H9 (cell line): ENCODE measurements at regions not wholly inside any gene's neighbourhood (a gene's known extent, or its start where the extent isn't known, plus 50 kb on each side); places are given as distances from the start of the nearest gene placed in this dataset.

Source experiments
- DNase-seq: peaks from one replicate; pipeline ENCODE4 v3.0.0-alpha.2; 2017
- H2AFZ ChIP-seq: one replicate; pipeline ENCODE4 v1.6.1; 2013; ENCODE audit warnings: mild to moderate bottlenecking, low read length, control low read depth, moderate library complexity
- H2AK5ac ChIP-seq: 2 replicates; pipeline ENCODE4 v1.6.1; 2013; ENCODE audit warnings: low read length, control low read depth, mixed read lengths; ENCODE audit not compliant: insufficient read length
- H2BK120ac ChIP-seq: one replicate; pipeline ENCODE4 v1.6.1; 2013; ENCODE audit warnings: low read depth, mild to moderate bottlenecking, low read length, control low read depth, inconsistent platforms; ENCODE audit not compliant: poor library complexity, severe bottlenecking
- H2BK12ac ChIP-seq: 2 replicates; pipeline ENCODE4 v1.6.1; 2013; ENCODE audit warnings: low read length, control low read depth, mixed read lengths, low read depth; ENCODE audit not compliant: insufficient read length
- H2BK15ac ChIP-seq: 2 replicates; pipeline ENCODE4 v1.6.1; 2013; ENCODE audit warnings: low read depth, low read length, control low read depth
- H2BK20ac ChIP-seq: one replicate; pipeline ENCODE4 v1.6.1; 2013; ENCODE audit warnings: low read depth, mild to moderate bottlenecking, low read length, control low read depth, inconsistent platforms; ENCODE audit not compliant: poor library complexity, severe bottlenecking
- H2BK5ac ChIP-seq: 2 replicates; pipeline ENCODE4 v1.6.1; 2013; ENCODE audit warnings: low read length, control low read depth, mixed read lengths; ENCODE audit not compliant: insufficient read length
- H3K14ac ChIP-seq: 2 replicates; pipeline ENCODE4 v1.6.1; 2013; ENCODE audit warnings: low read length, control low read depth; ENCODE audit not compliant: insufficient read depth
- H3K18ac ChIP-seq: 2 replicates; pipeline ENCODE4 v1.6.1; 2013; ENCODE audit warnings: low read depth, mild to moderate bottlenecking, mixed read lengths, low read length, control low read depth; ENCODE audit not compliant: insufficient read length
- H3K23ac ChIP-seq: 2 replicates; pipeline ENCODE4 v1.6.1; 2013; ENCODE audit warnings: low read length, control low read depth, mixed read lengths, low read depth; ENCODE audit not compliant: insufficient read length
- H3K23me2 ChIP-seq: 2 replicates; pipeline ENCODE4 v1.6.1; 2013; ENCODE audit warnings: low read depth, mild to moderate bottlenecking, mixed read lengths, low read length, control low read depth; ENCODE audit not compliant: insufficient read length, poor library complexity, severe bottlenecking
- H3K27ac ChIP-seq: 2 replicates; pipeline ENCODE4 v1.5.1; 2013; ENCODE audit warnings: low read length, control low read depth, mixed read lengths, low read depth; ENCODE audit not compliant: insufficient read length
- H3K27me3 ChIP-seq: 2 replicates; pipeline ENCODE4 v1.6.1; 2013; ENCODE audit warnings: low read length, control low read depth, inconsistent platforms; ENCODE audit not compliant: insufficient read depth
- H3K4ac ChIP-seq: 2 replicates; pipeline ENCODE4 v1.6.1; 2013; ENCODE audit warnings: low read depth, mild to moderate bottlenecking, control low read depth, inconsistent platforms, low read length, moderate library complexity
- H3K4me1 ChIP-seq: 2 replicates; pipeline ENCODE4 v1.6.1; 2013; ENCODE audit warnings: low read length, control low read depth, inconsistent platforms; ENCODE audit not compliant: insufficient read depth
- H3K4me2 ChIP-seq: 2 replicates; pipeline ENCODE4 v1.6.1; 2013; ENCODE audit warnings: low read length, control low read depth, mixed read lengths; ENCODE audit not compliant: insufficient read length, insufficient read depth
- H3K56ac ChIP-seq: 2 replicates; pipeline ENCODE4 v1.6.1; 2013; ENCODE audit warnings: low read depth, mild to moderate bottlenecking, mixed read lengths, low read length, control low read depth; ENCODE audit not compliant: insufficient read length
- H3K79me1 ChIP-seq: 2 replicates; pipeline ENCODE4 v1.6.1; 2013; ENCODE audit warnings: low read depth, mild to moderate bottlenecking, moderate library complexity, low read length, control low read depth, inconsistent platforms; ENCODE audit not compliant: insufficient read depth, poor library complexity, severe bottlenecking
- H3K79me2 ChIP-seq: 2 replicates; pipeline ENCODE4 v1.6.1; 2013; ENCODE audit warnings: low read length, control low read depth, inconsistent platforms; ENCODE audit not compliant: insufficient read depth
- H3K9ac ChIP-seq: 2 replicates; pipeline ENCODE4 v1.6.1; 2013; ENCODE audit warnings: low read length, control low read depth, mixed read lengths; ENCODE audit not compliant: insufficient read length; ENCODE audit errors: extremely low read depth
- H3K9me3 ChIP-seq: one replicate; pipeline ENCODE4 v1.6.1; 2013; ENCODE audit warnings: low read depth, low read length, inconsistent platforms; ENCODE audit not compliant: control insufficient read depth
- H3T11ph ChIP-seq: one replicate; pipeline ENCODE4 v1.6.1; 2013; ENCODE audit warnings: mild to moderate bottlenecking, low read length, control low read depth, inconsistent platforms
- H4K20me1 ChIP-seq: one replicate; pipeline ENCODE4 v1.6.1; 2013; ENCODE audit not compliant: control insufficient read depth, insufficient read length, insufficient read depth
- H4K5ac ChIP-seq: 2 replicates; pipeline ENCODE4 v1.6.1; 2013; ENCODE audit warnings: low read depth, mild to moderate bottlenecking, mixed read lengths, low read length, control low read depth; ENCODE audit not compliant: insufficient read length
- H4K8ac ChIP-seq: replicated peaks from 2 replicates; pipeline ENCODE4 v1.6.1; 2013; ENCODE audit warnings: low read length, control low read depth, mixed read lengths, low read depth; ENCODE audit not compliant: insufficient read length
- H4K91ac ChIP-seq: 2 replicates; pipeline ENCODE4 v1.6.1; 2013; ENCODE audit warnings: low read depth, mild to moderate bottlenecking, moderate library complexity, mixed read lengths, low read length, control low read depth; ENCODE audit not compliant: insufficient read length
- H3K27ac Mint-ChIP-seq, 3 experiments: 2 replicates in 2 of 3; 3 replicates in 1 of 3; pipeline ENCODE4 v1.8.0; 2020 to 2021; ENCODE audit warnings: mixed read lengths in 3 of 3, mild to moderate bottlenecking in 1 of 3, moderate library complexity in 1 of 3
- H3K27me3 Mint-ChIP-seq: 2 replicates; pipeline ENCODE4 v1.8.0; 2021; ENCODE audit warnings: low read depth, mild to moderate bottlenecking, moderate library complexity, mixed read lengths
- H3K36me3 Mint-ChIP-seq, 3 experiments: 2 replicates in 2 of 3; 3 replicates in 1 of 3; pipeline ENCODE4 v1.8.0; 2020 to 2021; ENCODE audit warnings: low read depth in 3 of 3, mixed read lengths in 3 of 3; ENCODE audit not compliant: insufficient read depth in 1 of 3
- H3K4me1 Mint-ChIP-seq, 2 experiments: 2 replicates each; pipeline ENCODE4 v1.8.0; 2020; ENCODE audit warnings: mixed read lengths in 2 of 2
- H3K4me3 Mint-ChIP-seq, 2 experiments: 2 replicates in 1 of 2; 3 replicates in 1 of 2; pipeline ENCODE4 v1.8.0; 2020 to 2021; ENCODE audit warnings: mild to moderate bottlenecking in 2 of 2, mixed read lengths in 2 of 2, moderate library complexity in 1 of 2
- H3K9me3 Mint-ChIP-seq, 2 experiments: 2 replicates in 1 of 2; 3 replicates in 1 of 2; pipeline ENCODE4 v1.8.0; 2020; ENCODE audit warnings: mild to moderate bottlenecking in 2 of 2, mixed read lengths in 2 of 2, moderate library complexity in 1 of 2
- CTCF ChIP-seq: fragments of 200-600 bp; sonication (generic); conservative IDR thresholded peaks from 3 replicates; pipeline ENCODE4 v1.8.0; 2021; ENCODE audit warnings: antibody characterized with exemption, mild to moderate bottlenecking
- WGBS: extraction: QIAGEN DNeasy Blood & Tissue Kit; methylation state at CpG from one replicate; pipeline ENCODE4 v1.1.7; 2013; ENCODE audit warnings: missing lambda C conversion rate, low lambda C conversion rate, mixed read lengths; ENCODE audit not compliant: insufficient read length; ENCODE audit errors: extremely low coverage; 5-methylcytosine and 5-hydroxymethylcytosine counted together

- Histone ChIP-seq H3K23ac (no peak overlapping the region), H4K8ac (no peak overlapping the region), H2BK15ac (no peak overlapping the region), H2BK5ac (no peak overlapping the region), H2BK120ac (no peak overlapping the region), H3K14ac (no peak overlapping the region), H4K20me1 (no peaks in the 10 kb centered on the region), H3K56ac (no peak overlapping the region), H3T11ph (no peak overlapping the region), H3K79me2 (no peaks in the 10 kb centered on the region), H2BK12ac (no peak overlapping the region), H3K9me3 (no peaks in the 10 kb centered on the region), H3K27me3 (no peaks in the 10 kb centered on the region), H3K9ac (no peak overlapping the region), H2AK5ac (no peak overlapping the region), H3K4ac (no peak overlapping the region), H3K79me1 (no peaks in the 10 kb centered on the region), H3K27ac (no peak overlapping the region), H3K4me2 (no peak overlapping the region), H3K18ac (no peak overlapping the region), H3K23me2 (no peaks in the 10 kb centered on the region), H2AFZ (no peak overlapping the region), H4K91ac (no peak overlapping the region), H4K5ac (no peak overlapping the region), H2BK20ac (no peak overlapping the region), H3K4me1 (no peaks in the 10 kb centered on the region)
- H3K27ac Mint-ChIP-seq = no peak overlapping the region
- no peak overlapping the region for H3K4me3 Mint-ChIP-seq
- TF ChIP-seq CTCF = no peak
- no peaks in the 10 kb centered on the region for H3K27me3 Mint-ChIP-seq
- DNase-seq = no peak
- peaks cover 3 to 6% of the 10 kb centered on the region in 2 experiments; a peak in 3 of 4 replicates for H3K4me1 Mint-ChIP-seq
- no peaks in the 10 kb centered on the region for H3K9me3 Mint-ChIP-seq
- no CpG with 5 or more reads among the region's 5 CpGs for WGBS
- H3K36me3 Mint-ChIP-seq = no peaks in the 10 kb centered on the region
These were observed 1758.8 kb upstream of the WWC1 start for GRCh38 chr5:166532456-166533220.
